ENCODE measurements at regions not wholly inside any gene's neighbourhood (a gene's known extent, or its start where the extent isn't known, plus 50 kb on each side); places are given as distances from the start of the nearest gene placed in this dataset.

GRCh38 chr4:18538121-18538520 is 516.6 kb upstream of the LCORL start:
- TF ChIP-seq CTCF (IDR thresholded peaks at IDR 0.05; ENCODE audit: insufficient read depth, low read length) (no peak), POLR2AphosphoS5 (IDR thresholded peaks at IDR 0.05; ENCODE audit: low read depth) (no peak)

Data from HL-60 (cell line).